AG08396 (cell line): ENCODE measurements at regions not wholly inside any gene's neighbourhood (a gene's known extent, or its start where the extent isn't known, plus 50 kb on each side); places are given as distances from the start of the nearest gene placed in this dataset.
A peak's percentile ranks its signal among the peaks of the same experiment; 100 is the strongest.
"Not testable (repeated sequence)": the region's sequence is repeated elsewhere in the genome, so short reads cannot be mapped to it uniquely, and the experiment has no call there.

Experiments
- DNase-seq: peaks from one replicate; pipeline ENCODE4 v3.0.0; 2012; ENCODE audit warnings: low spot score, mixed read lengths

DNA sequence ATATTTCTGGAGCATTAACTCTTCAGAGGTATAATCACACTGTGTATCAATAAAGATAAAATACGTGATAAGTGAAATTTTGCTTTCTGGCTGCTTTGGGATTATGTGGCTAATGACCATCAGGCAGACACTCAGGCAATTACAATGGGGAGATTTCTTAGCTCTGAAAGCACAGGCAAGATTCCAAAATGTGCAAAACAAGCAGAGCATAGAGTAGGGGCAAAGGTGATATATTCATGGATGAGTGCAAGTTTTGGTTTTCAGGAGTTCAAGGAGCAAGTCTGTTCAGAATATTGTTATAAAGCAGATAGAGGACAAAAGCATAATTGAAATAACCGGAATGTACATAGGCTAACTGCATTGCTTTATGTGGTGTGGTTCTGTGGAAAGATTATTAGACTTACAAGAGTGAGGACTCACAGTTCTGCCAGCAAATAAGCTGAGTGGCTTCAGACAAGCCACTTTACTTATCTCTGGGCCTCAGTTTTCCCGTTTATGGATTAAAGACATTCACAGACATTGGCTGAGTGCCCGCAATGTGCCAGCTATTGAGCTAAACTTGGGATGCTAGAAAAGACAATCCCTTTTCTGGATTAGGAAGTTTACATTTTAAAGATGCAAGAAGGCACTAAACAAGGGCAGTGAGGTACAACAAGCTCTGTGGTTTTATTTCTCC is 945.6 kb upstream of the ARRDC3 start:
- DNase-seq: no peak

- DNase-seq: no peak
Observed at GRCh38 chr5:92320446-92320845, 937.3 kb upstream of the ARRDC3 start.

DNA sequence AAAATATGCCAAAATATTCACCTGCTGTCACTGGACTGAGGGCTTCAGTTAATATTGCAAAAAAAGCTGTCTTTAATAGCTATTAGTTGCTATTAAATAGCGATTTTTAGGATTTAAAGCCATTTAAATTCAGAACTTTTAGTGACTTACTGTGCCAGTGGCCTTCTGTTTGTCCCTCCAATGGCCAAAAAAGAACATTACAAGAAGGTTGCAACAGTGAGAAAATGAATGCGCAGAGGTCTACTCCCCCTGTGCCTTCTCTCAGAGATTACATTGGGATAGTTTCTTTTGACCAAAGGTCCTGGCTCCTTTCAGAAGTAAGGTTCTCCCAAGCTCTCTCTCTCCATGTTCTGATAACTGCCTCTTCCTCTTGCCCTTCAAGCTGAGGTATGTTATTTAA is 930.3 kb upstream of the ARRDC3 start:
- DNase-seq: no peak

- DNase-seq: peak; percentile 38
Observed at GRCh38 chr5:92309336-92309991, 926.3 kb upstream of the ARRDC3 start.

- DNase-seq: no peak
Observed at GRCh38 chr5:92308679-92309078, 925.6 kb upstream of the ARRDC3 start.

DNA sequence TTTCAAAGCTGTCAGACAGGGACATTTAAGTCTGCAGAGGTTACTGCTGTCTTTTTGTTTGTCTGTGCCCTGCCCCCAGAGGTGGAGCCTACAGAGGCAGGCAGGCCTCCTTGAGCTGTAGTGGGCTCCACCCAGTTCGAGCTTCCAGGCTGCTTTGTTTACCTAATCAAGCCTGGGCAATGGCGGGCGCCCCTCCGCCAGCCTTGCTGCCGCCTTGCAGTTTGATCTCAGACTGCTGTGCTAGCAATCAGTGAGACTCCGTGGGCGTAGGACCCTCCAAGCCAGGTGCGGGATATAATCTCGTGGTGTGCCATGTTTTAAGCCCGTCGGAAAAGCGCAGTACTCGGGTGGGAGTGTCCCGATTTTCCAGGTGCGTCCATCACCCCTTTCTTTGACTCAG is 919.2 kb upstream of the ARRDC3 start:
- DNase-seq: not testable (repeated sequence)

DNA sequence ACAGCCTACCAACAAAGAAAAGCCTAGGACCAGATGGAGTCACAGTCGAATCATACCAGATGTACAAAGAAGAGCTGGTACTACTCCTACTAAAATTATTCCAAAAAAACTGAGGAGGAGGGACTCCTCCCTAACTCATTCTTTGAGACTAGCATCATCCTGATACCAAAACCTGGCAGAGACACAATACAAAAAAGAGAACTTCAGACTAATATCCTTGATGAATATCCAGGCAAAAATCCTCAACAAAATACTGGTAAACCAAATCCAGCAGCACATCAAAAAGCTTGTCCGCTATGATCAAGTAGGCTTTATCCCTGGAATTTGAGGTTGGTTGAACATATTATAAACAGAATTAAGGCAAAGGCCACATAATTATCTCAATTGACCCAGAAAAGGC is 900.4 kb upstream of the ARRDC3 start:
- DNase-seq: no peak

DNA sequence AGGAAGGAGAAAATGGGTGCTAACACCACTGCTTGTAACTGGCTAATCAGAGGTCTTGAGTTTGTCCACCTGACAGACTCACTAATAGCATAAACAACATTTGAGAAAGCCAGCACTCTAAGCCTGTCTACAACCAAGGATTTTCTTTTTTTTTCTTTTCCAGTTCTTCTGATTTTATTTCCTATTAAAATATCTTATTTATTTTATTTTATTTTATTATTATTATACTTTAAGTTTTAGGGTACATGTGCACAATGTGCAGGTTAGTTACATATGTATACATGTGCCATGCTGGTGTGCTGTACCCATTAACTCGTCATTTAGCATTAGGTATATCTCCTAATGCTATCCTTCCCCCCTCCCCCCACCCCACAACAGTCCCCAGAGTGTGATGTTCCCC is 888.6 kb upstream of the ARRDC3 start:
- not testable (repeated sequence) for DNase-seq

- DNase-seq: no peak
Observed at GRCh38 chr5:92268343-92268742, 885.2 kb upstream of the ARRDC3 start.

- DNase-seq: no peak
Observed at GRCh38 chr5:92267830-92268229, 884.7 kb upstream of the ARRDC3 start.

- no peak for DNase-seq
Observed at GRCh38 chr5:92265804-92266203, 882.7 kb upstream of the ARRDC3 start.

DNA sequence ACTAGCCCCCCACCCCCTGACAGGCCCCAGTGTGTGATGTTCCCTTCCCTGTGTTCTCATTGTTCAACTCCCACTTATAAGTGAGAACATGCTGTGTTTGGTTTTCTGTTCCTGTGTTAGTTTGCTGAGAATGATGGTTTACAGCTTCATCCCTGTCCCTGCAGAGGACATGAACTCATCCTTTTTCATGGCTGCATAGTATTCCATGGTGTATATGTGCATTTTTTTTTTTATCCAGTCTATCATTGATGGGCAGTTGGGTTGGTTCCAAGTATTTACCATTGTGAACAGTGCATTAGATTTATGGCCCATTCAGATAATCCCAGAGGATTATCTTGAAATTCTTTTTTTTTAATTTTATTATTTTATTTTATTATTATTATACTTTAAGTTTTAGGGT is 872.5 kb upstream of the ARRDC3 start:
- not testable (repeated sequence) for DNase-seq

DNA sequence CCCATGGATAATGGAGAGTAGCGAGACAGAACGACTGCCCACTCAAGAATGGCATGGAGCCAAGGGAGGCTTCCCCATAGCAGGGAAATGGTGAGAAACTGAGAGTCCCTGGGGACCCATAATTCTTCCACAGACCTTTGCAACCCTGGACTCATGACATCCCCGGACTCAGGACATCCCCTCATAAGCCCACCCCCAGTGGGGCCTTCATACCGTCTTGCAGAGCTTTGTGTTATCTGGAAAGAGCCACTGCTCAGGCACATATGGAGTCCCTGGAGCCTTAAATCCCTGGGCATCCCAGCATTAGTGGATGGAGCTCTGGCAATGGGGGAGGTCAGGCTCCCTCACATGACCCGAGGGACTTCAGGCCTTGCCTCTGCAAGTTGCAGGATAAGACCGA is 865.4 kb upstream of the ARRDC3 start:
- DNase-seq: no peak

DNA sequence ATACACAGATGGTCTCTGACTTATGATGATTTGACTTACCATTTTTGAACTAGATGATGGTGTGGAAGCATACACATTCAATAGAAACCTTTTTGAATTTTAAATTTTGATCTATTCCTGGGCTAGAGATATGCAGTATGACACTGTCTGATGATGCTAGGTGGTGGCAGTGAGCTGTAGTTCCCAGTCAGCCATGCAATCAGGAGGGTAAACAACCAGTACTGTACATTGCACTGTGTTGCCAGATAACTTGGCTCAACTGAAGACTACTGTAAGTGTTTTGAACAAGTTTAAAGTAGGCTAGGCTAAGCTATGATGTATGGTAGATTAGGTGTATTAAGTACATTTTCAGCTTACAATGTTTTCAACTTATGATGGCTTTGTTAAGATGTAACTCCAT is 859.1 kb upstream of the ARRDC3 start:
- DNase-seq: no peak

DNA sequence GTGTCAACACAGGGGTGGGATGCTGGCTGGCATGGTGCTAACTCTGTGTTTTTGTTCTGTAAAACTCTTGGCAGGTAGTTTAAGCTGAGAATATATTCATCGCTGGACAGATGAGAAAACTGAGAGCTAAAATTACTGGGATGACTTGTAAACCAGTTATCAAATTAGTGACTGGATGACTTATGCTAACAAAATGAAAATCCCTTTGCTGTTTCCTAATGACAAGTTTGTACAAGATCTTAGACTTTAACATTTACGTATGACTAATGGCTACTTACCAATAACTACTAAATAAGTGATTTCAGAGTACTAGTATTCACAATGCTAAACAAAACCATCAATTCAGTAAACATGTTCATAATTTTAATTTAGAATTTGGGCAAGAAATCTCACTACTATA is 854.8 kb upstream of the ARRDC3 start:
- no peak for DNase-seq

GRCh38 chr5:92222449-92222848 is 839.3 kb upstream of the ARRDC3 start:
- DNase-seq: peak; percentile 2

GRCh38 chr5:92216852-92217251 is 833.7 kb upstream of the ARRDC3 start:
- not testable (repeated sequence) for DNase-seq

- no peak for DNase-seq
Observed at GRCh38 chr5:92215116-92215515, 832.0 kb upstream of the ARRDC3 start.

GRCh38 chr5:92208265-92208664 is 825.1 kb upstream of the ARRDC3 start:
- no peak for DNase-seq

- no peak for DNase-seq
Observed at GRCh38 chr5:92207151-92207550, 824.0 kb upstream of the ARRDC3 start.

DNA sequence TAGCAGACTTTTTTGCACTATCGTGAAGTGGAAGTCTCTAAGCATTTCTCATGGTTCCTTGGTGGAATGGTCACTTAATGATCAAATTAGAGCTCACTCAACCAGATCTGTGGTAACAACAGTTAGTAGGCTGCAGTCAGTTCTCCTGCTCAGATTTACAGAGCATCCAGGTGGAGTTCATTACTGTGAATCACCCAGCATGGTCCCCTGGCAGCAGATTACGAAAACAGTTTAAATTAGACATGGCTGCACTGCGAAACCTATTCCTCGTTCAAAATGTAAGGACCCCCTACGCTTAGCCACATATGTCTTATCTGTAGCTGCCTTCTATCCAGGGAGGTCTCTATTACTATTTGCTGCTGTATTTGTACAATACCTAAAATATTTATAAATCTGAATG is 823.6 kb upstream of the ARRDC3 start:
- no peak for DNase-seq

DNA sequence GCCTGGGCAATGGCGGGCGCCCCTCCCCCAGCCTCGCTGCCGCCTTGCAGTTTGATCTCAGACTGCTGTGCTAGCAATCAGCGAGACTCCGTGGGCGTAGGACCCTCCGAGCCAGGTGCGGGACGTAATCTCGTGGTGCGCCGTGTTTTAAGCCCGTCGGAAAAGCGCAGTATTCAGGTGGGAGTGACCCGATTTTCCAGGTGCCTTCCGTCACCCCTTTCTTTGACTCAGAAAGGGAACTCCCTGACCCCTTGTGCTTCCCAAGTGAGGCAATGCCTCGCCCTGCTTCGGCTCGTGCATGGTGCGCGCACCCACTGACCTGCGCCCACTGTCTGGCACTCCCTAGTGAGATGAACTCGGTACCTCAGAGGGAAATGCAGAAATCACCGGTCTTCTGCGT is 815.9 kb upstream of the ARRDC3 start:
- not testable (repeated sequence) for DNase-seq

DNA sequence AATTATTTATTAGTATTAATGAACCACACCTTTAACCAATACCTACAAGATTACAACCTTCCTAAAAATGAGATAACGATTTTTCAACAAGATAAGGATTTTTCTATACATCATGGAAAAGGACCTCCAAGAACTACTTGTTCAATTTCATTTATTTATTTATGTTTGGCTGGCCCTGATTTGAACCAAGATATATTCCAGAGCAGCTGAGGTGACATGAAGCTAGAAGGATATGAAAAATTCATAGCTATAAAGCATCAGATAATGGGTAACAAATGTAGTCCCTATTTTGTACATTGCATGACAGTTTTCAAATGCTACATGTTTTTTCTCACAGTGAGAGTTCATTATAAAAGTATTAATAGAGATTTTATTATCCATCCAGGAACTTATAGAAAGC is 798.5 kb upstream of the ARRDC3 start:
- no peak for DNase-seq

GRCh38 chr5:92180391-92180790 is 797.3 kb upstream of the ARRDC3 start:
- DNase-seq: no peak
